LNCaP clone FGC (cell line): ENCODE measurements at regions not wholly inside any gene's neighbourhood (a gene's known extent, or its start where the extent isn't known, plus 50 kb on each side); places are given as distances from the start of the nearest gene placed in this dataset.
A peak's percentile ranks its signal among the peaks of the same experiment; 100 is the strongest.
"Not testable (repeated sequence)": the region's sequence is repeated elsewhere in the genome, so short reads cannot be mapped to it uniquely, and the experiment has no call there.

ENCODE experiments used
- DNase-seq: peaks from one replicate; pipeline ENCODE4 v3.0.0-alpha.2; 2011; ENCODE audit warnings: low read depth
- H3K4me3 ChIP-seq: 2 replicates; pipeline ENCODE4 v1.5.1; 2011; ENCODE audit warnings: mild to moderate bottlenecking, low read depth, low read length, control low read depth
- CTCF ChIP-seq: IDR thresholded peaks from 2 replicates; pipeline ENCODE4 v1.5.1; 2012; ENCODE audit warnings: mild to moderate bottlenecking; ENCODE audit not compliant: control insufficient read depth, insufficient read depth; ENCODE audit errors: extremely low read depth

GRCh38 chr6:48951917-48952316 is 511.1 kb downstream of the MMUT start:
- no peak for DNase-seq
- no peak for TF ChIP-seq CTCF
- no peak overlapping the region for H3K4me3 ChIP-seq

GRCh38 chr6:48944276-48944675 is 518.8 kb downstream of the MMUT start:
- not testable (repeated sequence) for DNase-seq, H3K4me3 ChIP-seq

- TF ChIP-seq CTCF: no peak
- H3K4me3 ChIP-seq: no peak overlapping the region
- no peak for DNase-seq
Measured at GRCh38 chr6:48933136-48933535, 529.9 kb downstream of the MMUT start.

GRCh38 chr6:48928937-48929336 is 534.1 kb downstream of the MMUT start:
- no peak for TF ChIP-seq CTCF
- no peak overlapping the region for H3K4me3 ChIP-seq
- DNase-seq: no peak

GRCh38 chr6:48922837-48923236 is 540.2 kb downstream of the MMUT start:
- no peak overlapping the region for H3K4me3 ChIP-seq
- TF ChIP-seq CTCF: no peak
- DNase-seq: no peak

- H3K4me3 ChIP-seq: no peak overlapping the region
- DNase-seq: no peak
- TF ChIP-seq CTCF: no peak
Measured at GRCh38 chr6:48919555-48919954, 543.5 kb downstream of the MMUT start.

- no peak for TF ChIP-seq CTCF
- no peak overlapping the region for H3K4me3 ChIP-seq
- DNase-seq: no peak
Measured at GRCh38 chr6:48917233-48917632, 545.8 kb downstream of the MMUT start.

- DNase-seq: peak; percentile 93
- no peak for TF ChIP-seq CTCF
- no peak overlapping the region for H3K4me3 ChIP-seq
Measured at GRCh38 chr6:48916607-48917006, 546.4 kb downstream of the MMUT start.
